ENCODE measurements at regions not wholly inside any gene's neighbourhood (a gene's known extent, or its start where the extent isn't known, plus 50 kb on each side); places are given as distances from the start of the nearest gene placed in this dataset.

GRCh38 chrX:139112432-139112831 lies 400.9 kb upstream of the FGF13 start:
- DNase-seq = no peak

GRCh38 chrX:139106069-139106468 lies 394.6 kb upstream of the FGF13 start:
- no peak for DNase-seq

- no peak for DNase-seq
These were observed 383.4 kb upstream of the FGF13 start for GRCh38 chrX:139094671-139095592.

- DNase-seq = no peak
These were observed 381.7 kb upstream of the FGF13 start for GRCh38 chrX:139093201-139093600.

GRCh38 chrX:139091878-139092277 lies 380.4 kb upstream of the FGF13 start:
- no peak for DNase-seq

GRCh38 chrX:139091066-139091465 lies 379.5 kb upstream of the FGF13 start:
- no peak for DNase-seq

- DNase-seq = peak; percentile 63
These were observed 374.7 kb upstream of the FGF13 start for GRCh38 chrX:139086246-139086645.

- DNase-seq = no peak
These were observed 373.9 kb upstream of the FGF13 start for GRCh38 chrX:139085404-139085803.

- no peak for DNase-seq
These were observed 371.7 kb upstream of the FGF13 start for GRCh38 chrX:139083191-139083590.

GRCh38 chrX:139081965-139082364 lies 370.4 kb upstream of the FGF13 start:
- no peak for DNase-seq

- no peak for DNase-seq
These were observed 368.3 kb upstream of the FGF13 start for GRCh38 chrX:139079789-139080188.

- no peak for DNase-seq
These were observed 367.3 kb upstream of the FGF13 start for GRCh38 chrX:139078761-139079280.

- DNase-seq = no peak
These were observed 366.8 kb upstream of the FGF13 start for GRCh38 chrX:139078342-139078741.

- DNase-seq = peak; percentile 66
These were observed 366.0 kb upstream of the FGF13 start for GRCh38 chrX:139077281-139078250.

- no peak for DNase-seq
These were observed 351.8 kb upstream of the FGF13 start for GRCh38 chrX:139063364-139063763.

GRCh38 chrX:139058831-139059495 lies 347.4 kb upstream of the FGF13 start:
- DNase-seq = peak; percentile 1

- no peak for DNase-seq
These were observed 340.9 kb upstream of the FGF13 start for GRCh38 chrX:139052461-139052860.

GRCh38 chrX:139049465-139049864 lies 337.9 kb upstream of the FGF13 start:
- no peak for DNase-seq

- no peak for DNase-seq
These were observed 333.2 kb upstream of the FGF13 start for GRCh38 chrX:139044680-139045079.

GRCh38 chrX:139039041-139039440 lies 327.5 kb upstream of the FGF13 start:
- DNase-seq = no peak

GRCh38 chrX:139026811-139027210 lies 315.3 kb upstream of the FGF13 start:
- DNase-seq = no peak

- no peak for DNase-seq
These were observed 314.9 kb upstream of the FGF13 start for GRCh38 chrX:139026406-139026805.

GRCh38 chrX:139025816-139026215 lies 314.3 kb upstream of the FGF13 start:
- no peak for DNase-seq

All from inflammatory macrophage treated with lipopolysaccharide for 4 hours (primary cell).